GM23338 (cell line): ENCODE measurements at regions not wholly inside any gene's neighbourhood (a gene's known extent, or its start where the extent isn't known, plus 50 kb on each side); places are given as distances from the start of the nearest gene placed in this dataset.

Source experiments
- ATAC-seq: fragments of 200-7000 bp; cut with Tn5 transposase; 3 replicates; pipeline ENCODE4 v1.9.1; 2020
- DNase-seq: peaks from one replicate; pipeline ENCODE4 v3.0.0-alpha.2; 2015; ENCODE audit warnings: low spot score
- H2AFZ ChIP-seq: fragments of 200-600 bp; sonication (generic); 2 replicates; pipeline ENCODE4 v1.8.0; 2016; ENCODE audit warnings: antibody characterized with exemption, mild to moderate bottlenecking, moderate library complexity
- H3F3A ChIP-seq: fragments of 200-600 bp; sonication (generic); replicated peaks from 2 replicates; pipeline ENCODE4 v1.8.0; 2017; ENCODE audit warnings: antibody characterized with exemption, mixed run types, low read depth
- H3K27ac ChIP-seq: fragments of 200-600 bp; sonication (generic); 2 replicates; pipeline ENCODE4 v1.6.1; 2016; ENCODE audit warnings: low read depth
- H3K27me3 ChIP-seq: fragments of 200-600 bp; sonication (generic); 2 replicates; pipeline ENCODE4 v1.8.0; 2016; ENCODE audit warnings: mild to moderate bottlenecking, mixed run types, moderate library complexity; ENCODE audit not compliant: insufficient read depth
- H3K36me3 ChIP-seq: fragments of 200-600 bp; sonication (generic); 2 replicates; pipeline ENCODE4 v1.8.0; 2016; ENCODE audit warnings: mild to moderate bottlenecking; ENCODE audit not compliant: insufficient read depth
- H3K4me1 ChIP-seq: fragments of 200-600 bp; sonication (generic); 2 replicates; pipeline ENCODE4 v1.8.0; 2016; ENCODE audit warnings: mild to moderate bottlenecking, moderate library complexity; ENCODE audit not compliant: insufficient read depth
- H3K4me2 ChIP-seq: fragments of 200-600 bp; sonication (generic); 2 replicates; pipeline ENCODE4 v1.7.1; 2017; ENCODE audit warnings: mixed run types
- H3K4me3 ChIP-seq: fragments of 200-600 bp; sonication (generic); 2 replicates; pipeline ENCODE4 v1.6.1; 2016; ENCODE audit warnings: mixed run types
- H3K79me2 ChIP-seq: fragments of 200-600 bp; sonication (generic); replicated peaks from 2 replicates; pipeline ENCODE4 v1.8.0; 2017; ENCODE audit warnings: mild to moderate bottlenecking; ENCODE audit not compliant: insufficient read depth
- H3K9me2 ChIP-seq: fragments of 200-600 bp; sonication (generic); 2 replicates; pipeline ENCODE4 v1.8.0; 2017; ENCODE audit not compliant: insufficient read depth
- H4K20me1 ChIP-seq: fragments of 200-600 bp; sonication (generic); replicated peaks from 2 replicates; pipeline ENCODE4 v1.8.0; 2017; ENCODE audit warnings: mild to moderate bottlenecking; ENCODE audit not compliant: insufficient read depth
- H3K27ac Mint-ChIP-seq: 2 replicates; pipeline ENCODE4 v1.8.0; 2020; ENCODE audit warnings: inconsistent platforms, mild to moderate bottlenecking, moderate library complexity, mixed read lengths
- H3K27me3 Mint-ChIP-seq: 3 replicates; pipeline ENCODE4 v1.8.0; 2022; ENCODE audit warnings: low read depth, mild to moderate bottlenecking, moderate library complexity, mixed read lengths, inconsistent platforms; ENCODE audit not compliant: insufficient read depth, poor library complexity
- H3K36me3 Mint-ChIP-seq: 3 replicates; pipeline ENCODE4 v1.8.0; 2021; ENCODE audit warnings: low read depth, mild to moderate bottlenecking, inconsistent platforms, moderate library complexity, mixed read lengths
- H3K4me1 Mint-ChIP-seq: 3 replicates; pipeline ENCODE4 v1.8.0; 2020; ENCODE audit warnings: mild to moderate bottlenecking, inconsistent platforms, mixed read lengths
- H3K4me3 Mint-ChIP-seq: 3 replicates; pipeline ENCODE4 v1.8.0; 2021; ENCODE audit warnings: moderate library complexity, mild to moderate bottlenecking, inconsistent platforms, mixed read lengths
- H3K9me3 Mint-ChIP-seq: 3 replicates; pipeline ENCODE4 v1.8.0; 2020; ENCODE audit warnings: moderate library complexity, mild to moderate bottlenecking, inconsistent platforms, mixed read lengths
- CREB1 ChIP-seq: fragments of 250-450 bp; sonication (Bioruptor Pico); IDR thresholded peaks from 2 replicates; pipeline ENCODE4 v1.5.0; 2020; ENCODE audit warnings: low read depth, mild to moderate bottlenecking, moderate library complexity
- EZH2 ChIP-seq: fragments of 200-600 bp; sonication (generic); IDR thresholded peaks from one replicate; pipeline ENCODE4 v1.8.0; 2017; ENCODE audit warnings: antibody characterized with exemption, mild to moderate bottlenecking, low read depth; ENCODE audit not compliant: unreplicated experiment
- EZH2phosphoT487 ChIP-seq: fragments of 200-600 bp; sonication (generic); IDR thresholded peaks from one replicate; pipeline ENCODE4 v1.8.1; 2018; ENCODE audit warnings: antibody characterized with exemption; ENCODE audit not compliant: unreplicated experiment
- JUNB ChIP-seq: IDR thresholded peaks from one replicate; pipeline ENCODE4 v1.6.1; 2016; ENCODE audit warnings: antibody characterized with exemption; ENCODE audit not compliant: unreplicated experiment
- NANOG ChIP-seq: IDR thresholded peaks from 2 replicates; pipeline ENCODE4 v1.6.1; 2016; ENCODE audit warnings: antibody characterized with exemption, borderline replicate concordance
- STAT1 ChIP-seq: IDR thresholded peaks from one replicate; pipeline ENCODE4 v1.6.1; 2016; ENCODE audit warnings: antibody characterized with exemption; ENCODE audit not compliant: unreplicated experiment
- ZNF114 ChIP-seq: fragments of 250-450 bp; sonication (Bioruptor Pico); IDR thresholded peaks from 2 replicates; pipeline ENCODE4 v1.5.0; 2020; ENCODE audit warnings: mild to moderate bottlenecking, moderate library complexity
- ZNF331 ChIP-seq: fragments of 250-450 bp; sonication (Bioruptor Pico); IDR thresholded peaks from 2 replicates; pipeline ENCODE4 v1.5.0; 2020; ENCODE audit warnings: low read depth, mild to moderate bottlenecking, moderate library complexity
- TF ChIP-seq, protein P1 (sequence below): IDR thresholded peaks from one replicate; pipeline ENCODE4 v1.6.1; 2018; ENCODE audit warnings: antibody characterized with exemption; ENCODE audit not compliant: unreplicated experiment
- TF ChIP-seq, protein P2 (sequence below), 2 experiments: fragments of 200-600 bp in 1 of 2; sonication (generic) in 1 of 2; conservative IDR thresholded peaks; 2 replicates each; pipeline versions ENCODE4 v1.5.1 to v1.6.1; 2016 to 2017; ENCODE audit warnings: antibody characterized with exemption in 2 of 2, low read depth in 2 of 2, mild to moderate bottlenecking in 2 of 2, moderate library complexity in 1 of 2

DNA sequence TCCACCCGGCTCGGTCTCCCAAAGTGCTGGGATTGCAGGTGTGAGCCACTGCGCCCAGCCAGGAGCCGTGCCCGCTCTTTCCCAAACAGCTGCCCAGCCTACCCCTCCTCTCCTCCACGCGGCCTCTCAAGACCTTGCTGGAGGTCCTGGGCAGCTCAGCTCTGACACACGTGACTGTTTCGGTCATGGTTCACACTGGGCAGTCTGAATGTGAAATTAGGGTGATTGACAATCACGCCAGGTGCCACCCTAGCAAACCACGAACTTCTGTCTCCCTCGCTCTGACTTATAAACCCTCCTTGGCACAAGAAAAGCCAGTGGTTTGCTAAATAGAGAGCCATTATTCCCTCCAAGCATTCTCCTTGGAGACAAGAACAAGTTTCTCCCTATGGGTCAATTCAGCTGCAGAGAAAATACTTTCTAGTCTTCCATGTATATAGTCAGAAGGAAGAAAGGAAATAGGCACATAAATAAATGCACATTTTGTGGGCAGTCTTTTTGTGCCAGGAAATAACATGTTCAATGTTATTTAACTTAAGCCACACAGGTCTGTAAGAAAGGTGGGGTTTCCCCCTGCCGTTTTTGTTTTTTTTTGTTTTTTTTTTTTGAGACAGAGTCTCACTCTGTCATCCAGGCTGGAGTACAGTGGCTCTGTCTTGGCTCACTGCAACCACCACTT is 121.9 kb upstream of the MEF2A start:
- Histone ChIP-seq H2AFZ (no peak overlapping the region), H3K4me3 (no peak overlapping the region), H3F3A (no peaks in the 10 kb centered on the region), H3K36me3 (no peaks in the 10 kb centered on the region), H4K20me1 (no peaks in the 10 kb centered on the region), H3K9me2 (no peaks in the 10 kb centered on the region), H3K4me2 (no peak overlapping the region), H3K79me2 (no peaks in the 10 kb centered on the region), H3K27me3 (no peaks in the 10 kb centered on the region), H3K27ac (no peak overlapping the region), H3K4me1 (0 out of 2 replicates have a peak, but pooled peaks cover under 1% of the 10 kb centered on the region)
- Mint-ChIP-seq H3K27me3 (peaks cover 15% of the 10 kb centered on the region), H3K4me1 (peaks cover 13% of the 10 kb centered on the region), H3K36me3 (no peaks in the 10 kb centered on the region; the same call in 2 of the 3 replicates), H3K9me3 (no peaks in the 10 kb centered on the region), H3K27ac (no peak overlapping the region), H3K4me3 (no peak overlapping the region)
- TF ChIP-seq, protein P1, sequence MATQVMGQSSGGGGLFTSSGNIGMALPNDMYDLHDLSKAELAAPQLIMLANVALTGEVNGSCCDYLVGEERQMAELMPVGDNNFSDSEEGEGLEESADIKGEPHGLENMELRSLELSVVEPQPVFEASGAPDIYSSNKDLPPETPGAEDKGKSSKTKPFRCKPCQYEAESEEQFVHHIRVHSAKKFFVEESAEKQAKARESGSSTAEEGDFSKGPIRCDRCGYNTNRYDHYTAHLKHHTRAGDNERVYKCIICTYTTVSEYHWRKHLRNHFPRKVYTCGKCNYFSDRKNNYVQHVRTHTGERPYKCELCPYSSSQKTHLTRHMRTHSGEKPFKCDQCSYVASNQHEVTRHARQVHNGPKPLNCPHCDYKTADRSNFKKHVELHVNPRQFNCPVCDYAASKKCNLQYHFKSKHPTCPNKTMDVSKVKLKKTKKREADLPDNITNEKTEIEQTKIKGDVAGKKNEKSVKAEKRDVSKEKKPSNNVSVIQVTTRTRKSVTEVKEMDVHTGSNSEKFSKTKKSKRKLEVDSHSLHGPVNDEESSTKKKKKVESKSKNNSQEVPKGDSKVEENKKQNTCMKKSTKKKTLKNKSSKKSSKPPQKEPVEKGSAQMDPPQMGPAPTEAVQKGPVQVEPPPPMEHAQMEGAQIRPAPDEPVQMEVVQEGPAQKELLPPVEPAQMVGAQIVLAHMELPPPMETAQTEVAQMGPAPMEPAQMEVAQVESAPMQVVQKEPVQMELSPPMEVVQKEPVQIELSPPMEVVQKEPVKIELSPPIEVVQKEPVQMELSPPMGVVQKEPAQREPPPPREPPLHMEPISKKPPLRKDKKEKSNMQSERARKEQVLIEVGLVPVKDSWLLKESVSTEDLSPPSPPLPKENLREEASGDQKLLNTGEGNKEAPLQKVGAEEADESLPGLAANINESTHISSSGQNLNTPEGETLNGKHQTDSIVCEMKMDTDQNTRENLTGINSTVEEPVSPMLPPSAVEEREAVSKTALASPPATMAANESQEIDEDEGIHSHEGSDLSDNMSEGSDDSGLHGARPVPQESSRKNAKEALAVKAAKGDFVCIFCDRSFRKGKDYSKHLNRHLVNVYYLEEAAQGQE, result no peak
- TF ChIP-seq ZNF331, result no peak
- no peak for TF ChIP-seq CREB1 (CRISPR knock-in tag)
- TF ChIP-seq, protein P2, sequence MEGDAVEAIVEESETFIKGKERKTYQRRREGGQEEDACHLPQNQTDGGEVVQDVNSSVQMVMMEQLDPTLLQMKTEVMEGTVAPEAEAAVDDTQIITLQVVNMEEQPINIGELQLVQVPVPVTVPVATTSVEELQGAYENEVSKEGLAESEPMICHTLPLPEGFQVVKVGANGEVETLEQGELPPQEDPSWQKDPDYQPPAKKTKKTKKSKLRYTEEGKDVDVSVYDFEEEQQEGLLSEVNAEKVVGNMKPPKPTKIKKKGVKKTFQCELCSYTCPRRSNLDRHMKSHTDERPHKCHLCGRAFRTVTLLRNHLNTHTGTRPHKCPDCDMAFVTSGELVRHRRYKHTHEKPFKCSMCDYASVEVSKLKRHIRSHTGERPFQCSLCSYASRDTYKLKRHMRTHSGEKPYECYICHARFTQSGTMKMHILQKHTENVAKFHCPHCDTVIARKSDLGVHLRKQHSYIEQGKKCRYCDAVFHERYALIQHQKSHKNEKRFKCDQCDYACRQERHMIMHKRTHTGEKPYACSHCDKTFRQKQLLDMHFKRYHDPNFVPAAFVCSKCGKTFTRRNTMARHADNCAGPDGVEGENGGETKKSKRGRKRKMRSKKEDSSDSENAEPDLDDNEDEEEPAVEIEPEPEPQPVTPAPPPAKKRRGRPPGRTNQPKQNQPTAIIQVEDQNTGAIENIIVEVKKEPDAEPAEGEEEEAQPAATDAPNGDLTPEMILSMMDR (conservative IDR thresholded peaks at IDR 0.05; ENCODE audit: low read depth in 2 of 2), result no peak
- TF ChIP-seq STAT1, result no peak
- no peak for TF ChIP-seq NANOG
- no peak for TF ChIP-seq ZNF114
- no peak for TF ChIP-seq JUNB
- TF ChIP-seq EZH2, result no peak
- no peak for TF ChIP-seq EZH2phosphoT487
- ATAC-seq (no peak), DNase-seq (no peak)

DNA sequence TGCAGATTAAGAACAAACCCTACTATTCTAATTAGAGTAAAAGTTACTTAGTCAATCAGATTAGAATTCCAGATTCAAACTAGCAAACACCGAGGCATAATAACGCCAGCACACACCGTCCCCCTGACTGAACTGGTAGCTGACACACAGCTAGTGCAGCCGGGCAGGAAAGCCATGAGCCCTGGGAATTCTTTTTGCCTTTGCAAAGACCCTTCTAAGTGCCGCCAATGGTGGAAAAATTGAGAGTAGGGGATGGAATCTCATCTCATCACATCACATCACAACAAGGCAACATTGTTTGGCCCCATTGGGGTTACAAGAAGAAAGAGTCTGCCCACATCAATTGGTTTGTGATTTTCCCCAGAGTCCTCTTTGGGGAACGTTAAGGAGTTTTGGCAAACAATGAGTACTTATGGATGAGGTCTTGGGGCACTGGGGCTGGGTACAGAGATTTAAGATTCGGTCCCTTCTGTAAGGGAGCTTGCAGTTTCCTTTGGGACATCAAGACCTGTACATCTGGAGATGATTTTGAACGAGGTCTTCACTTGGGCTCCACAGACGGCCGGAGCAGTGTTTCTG is 120.4 kb upstream of the MEF2A start:
- no peaks in the 10 kb centered on the region for H3K36me3 Mint-ChIP-seq
- TF ChIP-seq EZH2phosphoT487, result no peak

More for the DNA sequence above, 120.4 kb upstream of the MEF2A start:
- H3K27me3 ChIP-seq, result no peaks in the 10 kb centered on the region
- no peak for ATAC-seq
- no peak overlapping the region for H2AFZ ChIP-seq
- H3K4me3 Mint-ChIP-seq, result no peak overlapping the region
- H3K27ac Mint-ChIP-seq, result no peak overlapping the region
- H3K27ac ChIP-seq, result no peak overlapping the region
- DNase-seq, result no peak
- H3F3A ChIP-seq, result no peaks in the 10 kb centered on the region
- 0 out of 3 replicates have a peak, but pooled peaks cover 3% of the 10 kb centered on the region for H3K9me3 Mint-ChIP-seq
- H3K4me2 ChIP-seq, result no peak overlapping the region
- H3K36me3 ChIP-seq, result no peaks in the 10 kb centered on the region
- H3K4me1 ChIP-seq, result no peaks in the 10 kb centered on the region
- no peak overlapping the region for H3K4me3 ChIP-seq
- peaks cover 10% of the 10 kb centered on the region for H3K4me1 Mint-ChIP-seq
- no peaks in the 10 kb centered on the region for H3K79me2 ChIP-seq
- H3K9me2 ChIP-seq, result no peaks in the 10 kb centered on the region
- no peaks in the 10 kb centered on the region for H4K20me1 ChIP-seq
- H3K27me3 Mint-ChIP-seq, result peaks cover 9% of the 10 kb centered on the region
